HG03378 (cell line): ENCODE measurements at regions not wholly inside any gene's neighbourhood (a gene's known extent, or its start where the extent isn't known, plus 50 kb on each side); places are given as distances from the start of the nearest gene placed in this dataset.

Experiments used
- ATAC-seq: cut with Tn5 transposase; IDR thresholded peaks from one replicate; pipeline ENCODE4 v1.9.1; 2021; ENCODE audit warnings: mild to moderate bottlenecking, moderate library complexity; ENCODE audit not compliant: unreplicated experiment

DNA sequence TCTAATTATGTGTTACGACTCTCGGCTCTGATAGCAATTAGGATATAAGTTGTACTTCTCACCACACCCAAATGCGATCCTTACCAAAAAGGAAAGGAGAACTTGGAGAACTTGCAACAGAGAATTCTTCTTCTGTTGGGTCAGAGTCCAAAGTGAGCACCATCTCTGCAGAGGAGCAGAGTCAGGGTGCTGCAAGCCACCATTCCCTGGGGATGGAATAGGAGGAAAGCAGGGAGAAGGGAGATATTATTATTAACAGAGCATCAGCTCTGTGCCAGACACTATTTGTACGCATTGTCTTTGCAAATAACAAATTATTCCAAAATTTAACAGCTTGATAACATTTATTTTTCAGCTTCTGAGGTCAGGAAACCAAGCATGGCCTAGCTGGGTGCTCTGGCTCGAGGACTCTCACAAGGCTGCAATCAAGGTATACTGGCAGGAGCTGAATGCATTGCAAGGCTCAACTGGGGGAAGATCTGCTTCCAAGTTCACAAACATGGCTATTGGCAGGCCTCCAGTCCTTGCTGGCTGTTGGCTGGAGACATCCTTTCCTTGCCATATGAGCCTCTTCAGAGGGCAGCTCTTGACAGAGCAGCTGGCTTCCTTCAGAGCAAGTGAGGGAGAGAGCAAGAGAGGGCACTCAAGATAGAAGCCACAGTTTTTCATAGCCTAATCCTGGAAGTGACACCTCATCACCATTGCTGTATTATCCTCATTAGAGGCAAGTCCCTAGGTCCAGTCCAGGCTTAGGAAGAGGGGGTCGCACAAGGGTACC, 296.2 kb upstream of the CDH5 start:
- no peak for ATAC-seq

- ATAC-seq = no peak
Measured at GRCh38 chr16:66069587-66069986, 296.9 kb upstream of the CDH5 start.

- no peak for ATAC-seq
Measured at GRCh38 chr16:66066404-66066803, 300.1 kb upstream of the CDH5 start.

GRCh38 chr16:66065925-66066324, 300.6 kb upstream of the CDH5 start:
- no peak for ATAC-seq

DNA sequence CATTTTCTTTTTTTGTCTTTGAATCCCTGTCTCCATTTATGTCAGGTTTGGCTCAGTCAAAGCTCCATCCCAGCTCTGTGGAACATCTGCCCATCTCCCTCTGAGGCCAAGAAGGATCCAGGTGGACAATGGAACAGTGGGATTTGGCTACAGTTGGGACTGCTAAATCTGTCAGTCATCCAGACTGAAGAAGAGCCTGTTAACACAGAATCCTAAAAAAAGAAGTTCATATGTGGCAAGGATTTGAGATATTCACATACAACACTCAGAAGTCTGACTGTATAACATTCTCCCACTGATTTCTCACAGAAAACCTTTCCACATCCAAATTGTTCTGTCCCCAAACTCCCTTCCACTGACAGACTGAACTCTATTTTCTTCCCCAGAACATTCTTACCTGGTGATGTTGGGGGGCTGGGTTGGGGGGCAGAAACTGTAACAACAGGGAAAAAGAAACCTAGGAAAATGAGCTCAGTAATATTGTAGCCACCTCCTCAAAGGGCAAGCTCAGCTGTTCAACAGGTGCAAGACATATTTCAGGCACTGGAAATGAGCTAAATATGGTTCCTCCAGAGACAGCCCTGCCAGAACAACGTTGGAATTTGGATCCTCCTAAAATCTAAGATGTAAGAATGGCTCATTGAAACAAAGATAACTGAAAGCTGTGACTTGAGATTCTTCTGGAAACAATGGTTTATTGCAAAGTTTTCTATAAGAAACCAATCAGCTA, 301.5 kb upstream of the CDH5 start:
- ATAC-seq = no peak

DNA sequence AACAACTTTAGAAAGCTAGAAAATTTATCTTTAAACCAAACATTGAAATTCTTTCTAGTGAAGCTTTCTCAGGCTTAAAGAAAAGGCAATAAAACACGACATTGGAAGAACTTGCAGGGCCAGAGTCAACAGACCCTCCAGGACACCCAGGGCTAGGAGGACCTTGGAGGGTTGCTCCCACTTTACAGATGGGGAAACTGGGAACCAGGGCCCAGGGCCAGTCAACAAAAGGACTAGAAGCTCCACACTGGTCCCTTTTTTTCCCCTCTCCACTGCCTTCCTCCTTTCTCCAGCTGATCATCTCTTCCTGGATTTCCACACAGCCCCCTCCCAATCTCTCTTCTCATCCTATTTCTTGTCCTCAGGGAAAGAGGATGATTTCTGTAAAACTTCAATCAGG, 307.7 kb upstream of the CDH5 start:
- ATAC-seq = no peak

DNA sequence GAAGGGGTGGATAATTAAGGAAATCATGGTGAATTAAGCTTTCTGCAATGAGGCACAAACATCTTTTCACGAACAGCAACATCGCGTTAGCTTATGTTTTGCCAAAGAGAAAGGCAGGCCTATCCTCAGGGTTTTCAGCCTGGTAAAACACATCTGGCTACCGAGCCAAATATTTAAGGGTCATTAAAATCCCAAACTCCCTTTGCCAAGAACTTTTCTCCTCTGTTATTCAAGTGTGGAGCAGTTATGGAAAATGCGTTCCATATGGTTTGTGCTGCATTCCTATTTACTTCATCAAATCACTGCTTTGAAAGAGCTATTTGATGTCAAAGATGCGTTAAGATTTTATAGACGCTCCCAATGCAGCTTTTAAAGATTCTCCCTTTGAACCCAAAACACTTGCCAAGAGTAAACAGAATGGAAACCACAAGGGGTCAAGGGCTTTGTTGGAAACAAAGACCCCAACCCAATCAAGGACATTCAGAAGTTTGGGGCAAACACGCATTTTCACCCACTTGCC, 308.3 kb upstream of the CDH5 start:
- ATAC-seq = no peak

GRCh38 chr16:66057057-66057456, 309.4 kb upstream of the CDH5 start:
- ATAC-seq = no peak

DNA sequence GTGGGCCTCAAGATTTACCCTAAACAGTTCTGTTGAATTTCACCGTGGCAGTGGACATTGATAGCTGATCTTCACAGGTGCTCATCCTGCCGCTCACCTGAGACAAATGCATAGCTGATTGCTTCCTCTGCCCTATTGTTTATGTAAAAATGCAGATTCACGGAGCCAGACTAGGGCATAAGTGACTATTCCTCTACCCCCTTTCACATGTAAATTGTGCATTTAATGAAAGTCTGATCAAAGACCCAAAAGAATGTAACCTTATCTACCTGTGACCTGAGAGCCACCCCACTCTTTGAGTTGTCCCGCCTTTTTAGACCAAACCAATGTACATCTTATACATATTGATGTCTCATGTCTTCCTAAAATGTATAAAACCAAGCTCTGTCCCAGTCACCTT, 312.4 kb upstream of the CDH5 start:
- ATAC-seq = no peak

GRCh38 chr16:66052745-66053144, 313.7 kb upstream of the CDH5 start:
- no peak for ATAC-seq

GRCh38 chr16:66050991-66051390, 315.5 kb upstream of the CDH5 start:
- ATAC-seq = no peak

DNA sequence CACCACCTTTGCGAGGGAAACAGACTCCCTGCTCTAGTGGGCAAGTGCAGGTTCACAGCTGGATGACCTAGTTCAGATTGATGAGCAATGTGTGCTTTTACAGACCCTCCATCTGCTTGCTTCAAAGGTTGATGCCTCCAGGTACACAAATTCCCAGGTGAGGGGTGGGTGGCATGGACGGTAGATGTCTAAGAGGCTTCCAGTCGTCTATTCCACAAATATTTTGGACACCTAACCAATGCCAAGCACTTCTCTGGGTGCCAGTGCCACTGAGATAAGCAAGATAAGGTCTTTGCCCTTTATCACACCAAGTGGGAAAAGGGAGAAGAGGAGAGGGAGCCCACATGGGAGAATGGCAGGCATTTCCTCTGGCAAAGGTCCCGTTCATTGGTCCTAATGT, 316.6 kb upstream of the CDH5 start:
- ATAC-seq = no peak

DNA sequence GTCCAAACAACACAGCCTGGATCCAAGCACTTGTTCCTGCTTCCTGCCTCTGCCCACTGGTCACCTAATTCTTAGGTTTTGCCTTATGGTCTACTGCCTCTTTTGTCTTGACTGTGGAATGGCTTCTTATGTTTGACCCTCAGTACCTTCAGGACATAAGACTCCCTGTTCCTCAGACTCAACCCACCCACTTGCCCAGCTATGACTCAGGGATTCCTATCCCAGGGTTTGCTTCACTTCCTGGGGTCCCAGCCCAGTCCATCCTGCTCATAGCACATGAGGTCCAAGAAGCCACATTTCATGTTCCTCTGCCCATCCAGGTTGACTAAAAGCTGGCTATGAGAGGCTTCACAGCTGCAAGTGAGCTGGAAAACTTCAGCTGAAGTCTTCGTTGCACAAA, 320.9 kb upstream of the CDH5 start:
- ATAC-seq = no peak

GRCh38 chr16:66044556-66044955, 321.9 kb upstream of the CDH5 start:
- ATAC-seq = no peak

GRCh38 chr16:66044089-66044488, 322.4 kb upstream of the CDH5 start:
- no peak for ATAC-seq

DNA sequence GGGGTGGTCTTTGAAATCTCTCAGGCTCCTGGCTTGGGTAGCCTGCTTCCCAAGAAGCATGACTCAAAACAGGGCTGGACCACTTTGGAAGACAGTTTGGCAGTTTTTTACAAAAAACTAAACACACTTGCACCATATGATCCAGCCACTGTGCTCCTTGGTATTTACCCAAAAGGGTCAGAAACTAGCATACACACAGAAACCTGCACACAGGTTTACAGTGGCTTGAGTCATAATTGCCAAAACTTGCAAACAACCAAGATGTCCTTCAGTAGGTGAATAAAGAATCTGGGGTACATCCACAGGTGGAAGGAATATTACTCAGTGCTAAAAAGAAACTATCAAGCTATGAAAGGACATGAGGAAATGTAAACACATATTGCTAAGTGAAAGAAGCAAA, 323.2 kb upstream of the CDH5 start:
- no peak for ATAC-seq

GRCh38 chr16:66042341-66042740, 324.1 kb upstream of the CDH5 start:
- ATAC-seq = no peak

GRCh38 chr16:66041907-66042306, 324.6 kb upstream of the CDH5 start:
- ATAC-seq = no peak

DNA sequence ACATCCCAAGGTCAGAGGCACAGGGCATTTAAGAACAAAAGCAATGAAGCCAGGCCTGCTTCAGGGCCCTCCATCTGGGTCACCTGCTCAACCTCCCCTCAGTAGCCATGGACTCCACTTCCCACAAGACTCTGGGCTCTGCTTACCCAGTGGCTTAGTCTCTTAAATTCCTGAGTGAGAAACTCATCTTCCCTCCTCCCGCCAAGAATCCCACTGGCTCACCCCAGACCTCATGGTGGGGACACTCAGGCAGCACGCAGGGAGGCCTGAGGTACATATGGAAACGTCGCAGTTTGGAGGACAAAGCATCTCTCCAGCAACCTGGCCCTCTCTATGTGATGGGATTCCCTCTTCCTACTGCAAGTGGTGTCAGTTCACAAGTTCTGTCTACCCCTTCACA, 326.7 kb upstream of the CDH5 start:
- ATAC-seq = no peak

GRCh38 chr16:66036793-66037715, 329.4 kb upstream of the CDH5 start:
- ATAC-seq = no peak

GRCh38 chr16:66036184-66036583, 330.3 kb upstream of the CDH5 start:
- ATAC-seq = no peak
